Activated CD4-positive, CD25-positive, alpha-beta regulatory T cell treated with anti-CD3 and anti-CD28 coated beads, Interleukin-2, amount 50 U/mL, for 16 hours (primary cell): ENCODE measurements at regions not wholly inside any gene's neighbourhood (a gene's known extent, or its start where the extent isn't known, plus 50 kb on each side); places are given as distances from the start of the nearest gene placed in this dataset.
"Not testable (repeated sequence)": the region's sequence is repeated elsewhere in the genome, so short reads cannot be mapped to it uniquely, and the experiment has no call there.

ENCODE experiments used
- DNase-seq: peaks from one replicate; pipeline ENCODE4 v3.0.0-alpha.2; 2020; ENCODE audit warnings: low read depth, low spot score

GRCh38 chr1:67530071-67530470 lies 99.9 kb upstream of the SERBP1 start:
- no peak for DNase-seq

GRCh38 chr1:67532452-67533216 lies 102.4 kb upstream of the SERBP1 start:
- no peak for DNase-seq

- no peak for DNase-seq
Observed at GRCh38 chr1:67534627-67535065, 104.4 kb upstream of the SERBP1 start.

GRCh38 chr1:67535474-67535873 lies 105.3 kb upstream of the SERBP1 start:
- peak; percentile 2 for DNase-seq

GRCh38 chr1:67536957-67537666 lies 106.9 kb upstream of the SERBP1 start:
- no peak for DNase-seq

- DNase-seq: no peak
Observed at GRCh38 chr1:67537667-67538018, 107.4 kb upstream of the SERBP1 start.

- DNase-seq: no peak
Observed at GRCh38 chr1:67540025-67540732, 110.0 kb upstream of the SERBP1 start.

- no peak for DNase-seq
Observed at GRCh38 chr1:67540733-67541125, 110.5 kb upstream of the SERBP1 start.

GRCh38 chr1:67542747-67543146 lies 112.5 kb upstream of the SERBP1 start:
- no peak for DNase-seq

GRCh38 chr1:67544921-67545320 lies 114.7 kb upstream of the SERBP1 start:
- no peak for DNase-seq

- DNase-seq: no peak
Observed at GRCh38 chr1:67545364-67545763, 115.2 kb upstream of the SERBP1 start.

- DNase-seq: no peak
Observed at GRCh38 chr1:67551375-67551774, 121.2 kb upstream of the SERBP1 start.

- no peak for DNase-seq
Observed at GRCh38 chr1:67552336-67552759, 122.1 kb upstream of the SERBP1 start.

GRCh38 chr1:67554204-67554603 lies 124.0 kb upstream of the SERBP1 start:
- not testable (repeated sequence) for DNase-seq

GRCh38 chr1:67555461-67556296 lies 125.5 kb upstream of the SERBP1 start:
- no peak for DNase-seq

- no peak for DNase-seq
Observed at GRCh38 chr1:67556297-67556900, 126.2 kb upstream of the SERBP1 start.

- no peak for DNase-seq
Observed at GRCh38 chr1:67557696-67558448, 127.1 kb upstream of the GADD45A start.

GRCh38 chr1:67558449-67559193 lies 126.4 kb upstream of the GADD45A start:
- DNase-seq: no peak

GRCh38 chr1:67559222-67559700 lies 125.7 kb upstream of the GADD45A start:
- DNase-seq: no peak
